OCI-LY1 (cell line): ENCODE measurements at regions not wholly inside any gene's neighbourhood (a gene's known extent, or its start where the extent isn't known, plus 50 kb on each side); places are given as distances from the start of the nearest gene placed in this dataset.

Experiments used
- CTCF ChIP-seq: fragments of 200-600 bp; sonication (generic), shearing (Covaris generic); IDR thresholded peaks from 2 replicates; pipeline ENCODE4 v1.5.1; 2017; ENCODE audit warnings: mild to moderate bottlenecking, antibody characterized with exemption, low read length, moderate library complexity, mixed read lengths
- EZH2 ChIP-seq: fragments of 200-600 bp; sonication (generic), shearing (Covaris generic); IDR thresholded peaks from 2 replicates; pipeline ENCODE4 v1.8.0; 2017; ENCODE audit warnings: borderline replicate concordance, mixed run types, mild to moderate bottlenecking, antibody characterized with exemption, low read length, moderate library complexity, mixed read lengths

- TF ChIP-seq CTCF (no peak), EZH2 (no peak)
Measured at GRCh38 chr21:25199944-25200343, 407.3 kb downstream of the MRPL39 start.
